OCI-LY7 (cell line): ENCODE measurements at regions not wholly inside any gene's neighbourhood (a gene's known extent, or its start where the extent isn't known, plus 50 kb on each side); places are given as distances from the start of the nearest gene placed in this dataset.

Experiments
- BruUV-seq: library from RNA; stranded (reverse); fragments of 400-500 nt; replicated peaks from 2 replicates; lab custom pipeline; 2021; lab: Mats Ljungman, UMichigan
- CTCF ChIA-PET: fragments of 300-600 bp; sonication (Branson Sonifier 250); formaldehyde crosslinking; loops from one replicate; lab custom pipeline; 2022; ENCODE audit warnings: antibody characterized with exemption; ENCODE audit not compliant: unreplicated experiment; lab: Charles Lee
- POLR2A ChIA-PET: fragments of 300-600 bp; sonication (Branson Sonifier 250); formaldehyde crosslinking; loops from one replicate; lab custom pipeline; 2022; ENCODE audit warnings: antibody characterized with exemption; lab: Charles Lee
- DNase-seq: peaks from one replicate; pipeline ENCODE4 v3.0.0-alpha.2; 2015; ENCODE audit warnings: low spot score
- H2AFZ ChIP-seq: fragments of 200-600 bp; sonication (generic), shearing (Covaris generic); 2 replicates; pipeline ENCODE4 v1.6.1; 2014; ENCODE audit warnings: mild to moderate bottlenecking, antibody characterized with exemption, low read length, moderate library complexity
- H3K27ac ChIP-seq: fragments of 200-600 bp; sonication (generic); 2 replicates; pipeline ENCODE4 v1.5.1; 2014; ENCODE audit warnings: mixed run types, low read depth, mild to moderate bottlenecking, moderate library complexity, low read length, inconsistent platforms; ENCODE audit not compliant: poor library complexity, severe bottlenecking
- H3K36me3 ChIP-seq: fragments of 200-600 bp; sonication (generic); 2 replicates; pipeline ENCODE4 v1.6.1; 2014; ENCODE audit warnings: mild to moderate bottlenecking, antibody characterized with exemption, low read length, moderate library complexity, mixed read lengths; ENCODE audit not compliant: insufficient read depth
- H3K4me1 ChIP-seq: fragments of 200-600 bp; sonication (generic); 2 replicates; pipeline ENCODE4 v1.5.1; 2014; ENCODE audit warnings: mild to moderate bottlenecking, low read length; ENCODE audit not compliant: insufficient read depth, poor library complexity, severe bottlenecking
- H3K4me2 ChIP-seq: fragments of 200-600 bp; sonication (generic); 2 replicates; pipeline ENCODE4 v1.6.1; 2014; ENCODE audit warnings: mild to moderate bottlenecking, low read length
- H3K4me3 ChIP-seq: fragments of 200-600 bp; sonication (generic); 2 replicates; pipeline ENCODE4 v1.5.1; 2014; ENCODE audit warnings: mild to moderate bottlenecking, low read depth, low read length; ENCODE audit not compliant: poor library complexity, severe bottlenecking
- H3K79me2 ChIP-seq: fragments of 200-600 bp; sonication (generic); 2 replicates; pipeline ENCODE4 v1.6.1; 2016; ENCODE audit warnings: low read depth, mild to moderate bottlenecking, low read length, moderate library complexity, mixed read lengths; ENCODE audit not compliant: insufficient read depth
- H3K9me2 ChIP-seq: fragments of 200-600 bp; sonication (generic); 2 replicates; pipeline ENCODE4 v1.6.1; 2016; ENCODE audit warnings: mild to moderate bottlenecking, low read length, mixed read lengths; ENCODE audit not compliant: insufficient read depth
- H3K9me3 ChIP-seq: fragments of 200-600 bp; sonication (generic); 2 replicates; pipeline ENCODE4 v1.6.1; 2014; ENCODE audit warnings: mild to moderate bottlenecking, mixed run types, low read length, mixed read lengths
- H4K20me1 ChIP-seq: fragments of 200-600 bp; sonication (generic); 2 replicates; pipeline ENCODE4 v1.6.1; 2014; ENCODE audit warnings: mild to moderate bottlenecking, antibody characterized with exemption, low read length, moderate library complexity, mixed read lengths; ENCODE audit not compliant: insufficient read depth
- EZH2phosphoT487 ChIP-seq: fragments of 200-600 bp; sonication (generic); IDR thresholded peaks from 2 replicates; pipeline ENCODE4 v1.6.1; 2018; ENCODE audit warnings: low read depth, borderline replicate concordance, mild to moderate bottlenecking, mixed run types, antibody characterized with exemption, low read length, moderate library complexity, mixed read lengths
- intact Hi-C: fragments of 100-400 bp; cut with micrococcal nuclease; formaldehyde crosslinking; loops from one replicate; pipeline ENCODE4 v1.10.0; 2022; ENCODE audit not compliant: unreplicated experiment
- TF ChIP-seq, protein P1 (sequence below): fragments of 200-600 bp; sonication (generic); conservative IDR thresholded peaks from 2 replicates; pipeline ENCODE4 v1.5.1; 2014; ENCODE audit warnings: mild to moderate bottlenecking, antibody characterized with exemption, low read length, moderate library complexity, mixed read lengths

DNA sequence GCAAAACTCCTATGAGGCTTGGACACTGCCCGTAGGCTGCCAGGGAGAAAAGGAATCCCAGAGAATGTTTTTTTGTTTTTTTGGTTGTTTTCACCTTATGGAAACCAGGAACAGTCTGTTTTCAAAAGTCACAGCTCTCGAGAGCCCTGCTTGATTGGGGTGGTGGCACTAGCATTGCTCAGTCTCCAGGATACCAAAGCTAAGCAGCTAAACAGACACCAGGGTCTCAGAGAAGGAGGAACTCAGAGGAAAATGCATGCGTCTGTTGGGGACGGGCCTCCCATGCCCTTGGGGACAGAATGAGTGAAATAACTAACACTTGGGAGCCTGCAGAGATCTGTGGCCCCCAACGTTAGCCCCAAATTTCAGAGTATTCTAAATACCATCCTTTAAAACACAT lies 178.8 kb downstream of the SOX9 start:
- Histone ChIP-seq H3K4me2 (no peak overlapping the region), H3K9me3 (no peaks in the 10 kb centered on the region), H3K4me3 (no peak overlapping the region), H3K9me2 (no peaks in the 10 kb centered on the region), H4K20me1 (no peaks in the 10 kb centered on the region), H3K27ac (no peak overlapping the region), H3K4me1 (no peaks in the 10 kb centered on the region), H3K36me3 (no peaks in the 10 kb centered on the region), H2AFZ (no peak overlapping the region), H3K79me2 (no peaks in the 10 kb centered on the region)
- CTCF ChIA-PET = no interaction called here
- no peak for TF ChIP-seq EZH2phosphoT487
- TF ChIP-seq, protein P1, sequence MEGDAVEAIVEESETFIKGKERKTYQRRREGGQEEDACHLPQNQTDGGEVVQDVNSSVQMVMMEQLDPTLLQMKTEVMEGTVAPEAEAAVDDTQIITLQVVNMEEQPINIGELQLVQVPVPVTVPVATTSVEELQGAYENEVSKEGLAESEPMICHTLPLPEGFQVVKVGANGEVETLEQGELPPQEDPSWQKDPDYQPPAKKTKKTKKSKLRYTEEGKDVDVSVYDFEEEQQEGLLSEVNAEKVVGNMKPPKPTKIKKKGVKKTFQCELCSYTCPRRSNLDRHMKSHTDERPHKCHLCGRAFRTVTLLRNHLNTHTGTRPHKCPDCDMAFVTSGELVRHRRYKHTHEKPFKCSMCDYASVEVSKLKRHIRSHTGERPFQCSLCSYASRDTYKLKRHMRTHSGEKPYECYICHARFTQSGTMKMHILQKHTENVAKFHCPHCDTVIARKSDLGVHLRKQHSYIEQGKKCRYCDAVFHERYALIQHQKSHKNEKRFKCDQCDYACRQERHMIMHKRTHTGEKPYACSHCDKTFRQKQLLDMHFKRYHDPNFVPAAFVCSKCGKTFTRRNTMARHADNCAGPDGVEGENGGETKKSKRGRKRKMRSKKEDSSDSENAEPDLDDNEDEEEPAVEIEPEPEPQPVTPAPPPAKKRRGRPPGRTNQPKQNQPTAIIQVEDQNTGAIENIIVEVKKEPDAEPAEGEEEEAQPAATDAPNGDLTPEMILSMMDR = no peak
- intact Hi-C loops = no loop called here
- POLR2A ChIA-PET = no interaction called here
- DNase-seq = no peak
- BruUV-seq = no TSS peak

DNA sequence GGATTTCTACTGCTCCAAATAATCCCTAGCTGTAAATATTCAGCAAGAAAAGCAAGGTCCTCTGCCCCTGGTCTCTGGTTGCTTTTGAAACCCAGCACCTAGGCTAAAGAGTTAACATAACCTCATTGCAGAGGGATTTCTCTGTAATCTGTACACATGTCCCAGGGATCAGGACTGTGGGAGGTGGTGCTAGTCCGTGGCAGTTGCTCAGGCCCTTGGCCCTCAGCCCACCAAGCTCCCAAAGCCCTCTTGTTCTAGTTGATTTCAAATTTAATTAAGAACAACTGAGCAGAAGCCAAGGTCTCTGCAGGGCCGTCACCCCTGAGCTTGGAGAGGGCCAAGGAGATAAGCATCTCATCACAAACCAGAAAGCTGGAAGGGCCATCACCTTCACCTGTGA lies 181.1 kb downstream of the SOX9 start:
- no TSS peak for BruUV-seq
- H3K36me3 ChIP-seq = no peaks in the 10 kb centered on the region
- H3K4me3 ChIP-seq = no peak overlapping the region
- no peak overlapping the region for H3K4me2 ChIP-seq
- H3K4me1 ChIP-seq = no peaks in the 10 kb centered on the region
- H3K9me2 ChIP-seq = no peaks in the 10 kb centered on the region
- POLR2A ChIA-PET = no interaction called here
- TF ChIP-seq, protein P1 = no peak
- no peak for TF ChIP-seq EZH2phosphoT487
- no peaks in the 10 kb centered on the region for H3K79me2 ChIP-seq
- CTCF ChIA-PET = no interaction called here
- H3K27ac ChIP-seq = no peak overlapping the region
- H3K9me3 ChIP-seq = no peaks in the 10 kb centered on the region
- DNase-seq = no peak
- intact Hi-C loops = no loop called here
- no peaks in the 10 kb centered on the region for H4K20me1 ChIP-seq
- no peak overlapping the region for H2AFZ ChIP-seq

DNA sequence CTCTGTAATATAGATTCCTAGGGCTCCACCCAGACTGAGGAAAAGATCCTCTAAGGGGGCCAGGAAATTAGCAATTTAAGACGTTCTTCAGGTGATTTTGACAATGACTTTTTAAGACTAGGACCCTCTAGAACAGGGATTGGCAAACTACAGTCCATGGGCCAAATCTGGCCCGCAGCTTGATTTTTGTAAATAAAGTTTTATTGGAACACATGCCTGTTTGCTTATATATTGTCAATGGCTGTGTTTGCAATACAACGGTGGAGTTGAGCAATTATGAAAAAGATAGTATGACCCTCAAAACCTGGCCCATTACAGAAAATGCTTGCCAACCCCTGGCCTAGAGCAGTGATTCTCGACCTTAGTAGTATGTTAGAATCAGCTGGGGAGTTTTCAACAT lies 181.9 kb downstream of the SOX9 start:
- H3K9me3 ChIP-seq = no peaks in the 10 kb centered on the region
- no peaks in the 10 kb centered on the region for H3K79me2 ChIP-seq
- no peak overlapping the region for H3K4me3 ChIP-seq
- intact Hi-C loops = no loop called here
- ChIA-PET POLR2A (no interaction called here), CTCF (no interaction called here)
- H3K4me2 ChIP-seq = no peak overlapping the region
- no peak overlapping the region for H2AFZ ChIP-seq
- no TSS peak for BruUV-seq
- no peak for DNase-seq
- no peaks in the 10 kb centered on the region for H3K4me1 ChIP-seq
- no peaks in the 10 kb centered on the region for H4K20me1 ChIP-seq
- H3K36me3 ChIP-seq = no peaks in the 10 kb centered on the region
- no peaks in the 10 kb centered on the region for H3K9me2 ChIP-seq
- no peak overlapping the region for H3K27ac ChIP-seq
- TF ChIP-seq, protein P1 = no peak
- no peak for TF ChIP-seq EZH2phosphoT487
